Hypothalamus (tissue), 51 donors: ENCODE measurements at regions not wholly inside any gene's neighbourhood (a gene's known extent, or its start where the extent isn't known, plus 50 kb on each side); places are given as distances from the start of the nearest gene placed in this dataset.
"Not testable (repeated sequence)": the region's sequence is repeated elsewhere in the genome, so short reads cannot be mapped to it uniquely, and the experiment has no call there.

ENCODE experiments used
- DNase-seq, 51 donors: peaks; one replicate each; lab custom pipeline; 2025; lab: John Stamatoyannopoulos, UW

DNA sequence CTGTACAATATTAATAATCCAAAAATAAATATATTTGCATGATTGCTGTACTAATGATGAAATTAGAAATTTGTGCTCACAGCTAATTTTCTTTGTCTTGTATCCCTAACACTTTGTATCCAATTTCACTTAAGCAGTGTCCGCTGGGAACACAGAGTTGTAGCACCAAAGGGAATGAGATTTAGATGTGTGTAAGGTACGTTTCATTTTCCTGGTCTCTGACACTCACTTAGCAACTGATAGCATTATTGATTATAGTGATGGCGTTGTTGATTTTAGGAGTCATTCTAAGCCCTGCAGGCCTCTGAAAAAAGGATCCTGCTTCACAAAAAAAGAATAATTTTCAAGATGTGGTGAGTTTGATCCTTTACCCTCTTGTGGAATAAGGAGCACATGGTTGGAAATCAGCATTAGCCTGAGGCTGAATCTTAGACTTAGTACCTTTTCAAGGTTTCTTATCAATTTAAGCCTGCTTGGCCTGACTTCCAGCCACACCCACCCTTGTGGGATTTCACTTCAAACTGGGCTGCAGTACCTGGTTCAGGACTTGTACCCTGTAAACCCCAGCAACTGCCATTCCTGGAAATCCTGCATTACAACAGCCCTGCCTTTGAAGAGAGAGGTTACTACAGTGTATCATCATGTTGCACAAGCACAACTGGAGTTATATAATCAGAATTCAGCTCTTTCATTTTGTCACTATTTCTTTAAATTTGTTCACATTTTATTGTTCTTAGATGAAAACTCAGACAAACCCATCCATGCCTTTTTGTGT, 116.2 kb downstream of the RND3 start:
- no peak for DNase-seq

DNA sequence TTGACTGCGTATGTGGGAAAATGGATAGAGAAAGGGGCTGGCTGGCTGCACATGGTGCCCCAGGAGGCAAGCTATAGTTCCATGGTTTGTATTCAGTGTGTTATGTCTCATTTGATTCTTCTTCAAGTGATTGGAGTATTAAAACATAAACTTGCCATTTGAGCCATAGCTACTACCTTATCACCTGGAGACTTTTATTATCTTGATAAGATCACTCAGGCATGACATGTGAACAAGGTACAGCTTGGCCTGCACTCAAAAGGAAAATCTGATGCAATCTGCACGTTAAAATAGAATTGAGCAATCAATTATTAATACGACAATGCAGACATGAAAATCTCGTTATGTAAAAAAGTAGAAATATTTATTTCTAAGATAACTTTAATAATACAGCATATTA, 116.9 kb downstream of the RND3 start:
- DNase-seq = no peak

GRCh38 chr2:150369862-150370261, 117.6 kb downstream of the RND3 start:
- peak in 1 of 51 donors; percentile 1 for DNase-seq

DNA sequence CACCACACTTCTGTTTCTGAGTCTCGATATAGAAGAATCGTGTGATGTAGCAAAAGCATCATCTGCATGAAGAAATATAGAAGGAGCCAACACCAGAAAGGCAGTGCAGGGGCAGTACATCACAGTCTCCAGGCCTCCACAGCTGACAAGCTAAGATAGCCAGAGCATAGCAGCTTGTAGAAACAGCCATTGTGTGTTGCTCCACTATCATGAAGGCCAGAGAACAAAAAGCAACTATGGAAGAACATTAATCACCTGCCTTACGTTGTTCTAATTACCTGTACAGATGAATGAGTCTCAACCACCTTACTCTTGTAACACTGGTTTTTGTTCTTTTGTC, 129.0 kb downstream of the RND3 start:
- DNase-seq = no peak

DNA sequence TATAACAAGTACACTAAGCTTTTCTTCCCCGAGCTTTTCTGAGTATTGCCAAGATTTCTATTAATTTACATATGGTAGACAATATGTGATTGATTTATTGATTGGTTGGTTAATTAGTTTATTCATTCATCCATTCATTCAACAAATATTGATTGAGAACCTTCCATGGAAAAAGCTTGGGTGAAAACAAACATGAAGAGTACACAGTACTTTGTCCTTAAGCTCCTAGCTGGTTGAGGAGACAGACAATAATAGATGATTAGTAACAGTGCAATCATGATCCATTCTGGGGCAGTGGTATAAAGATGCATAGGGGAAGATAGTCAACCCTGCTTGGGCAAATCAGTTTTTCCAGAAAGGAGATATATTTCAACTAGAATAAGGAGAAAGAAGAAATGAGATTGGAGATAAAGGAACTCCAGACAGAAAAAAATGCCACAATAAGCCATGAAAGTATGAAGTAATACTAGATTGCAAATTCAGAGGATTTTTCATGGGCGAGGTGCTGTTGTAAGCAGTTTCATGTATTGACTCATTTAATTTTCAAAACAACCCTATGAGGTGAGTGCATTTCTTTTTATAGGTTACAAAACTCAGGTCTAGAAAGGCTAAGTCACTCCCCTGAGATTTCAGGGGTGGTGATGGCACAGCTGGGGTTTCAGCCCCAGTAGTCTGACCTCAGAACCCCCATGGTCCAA, 129.5 kb downstream of the RND3 start:
- DNase-seq = no peak

DNA sequence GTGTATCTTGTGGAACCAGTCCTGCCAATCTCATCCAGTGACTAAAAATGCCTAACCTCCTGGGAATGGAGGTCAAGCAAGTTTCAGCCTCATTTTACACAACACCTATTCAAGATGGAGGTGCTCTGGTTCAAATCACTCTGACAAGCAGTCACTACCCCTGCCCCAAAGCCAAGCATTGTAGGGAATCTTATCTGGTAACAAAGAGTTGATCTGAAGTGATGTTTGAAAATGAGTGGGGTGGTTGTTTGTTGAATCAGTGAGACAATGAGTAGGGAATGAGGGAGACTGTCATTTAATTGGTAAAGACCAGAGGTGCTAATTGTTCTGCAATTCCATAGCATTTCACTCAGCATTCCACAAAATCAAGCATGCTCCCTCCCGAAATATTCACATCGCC, 132.0 kb downstream of the RND3 start:
- no peak for DNase-seq

GRCh38 chr2:150353376-150353775, 134.1 kb downstream of the RND3 start:
- no peak for DNase-seq

GRCh38 chr2:150351922-150352321, 135.5 kb downstream of the RND3 start:
- DNase-seq = no peak

DNA sequence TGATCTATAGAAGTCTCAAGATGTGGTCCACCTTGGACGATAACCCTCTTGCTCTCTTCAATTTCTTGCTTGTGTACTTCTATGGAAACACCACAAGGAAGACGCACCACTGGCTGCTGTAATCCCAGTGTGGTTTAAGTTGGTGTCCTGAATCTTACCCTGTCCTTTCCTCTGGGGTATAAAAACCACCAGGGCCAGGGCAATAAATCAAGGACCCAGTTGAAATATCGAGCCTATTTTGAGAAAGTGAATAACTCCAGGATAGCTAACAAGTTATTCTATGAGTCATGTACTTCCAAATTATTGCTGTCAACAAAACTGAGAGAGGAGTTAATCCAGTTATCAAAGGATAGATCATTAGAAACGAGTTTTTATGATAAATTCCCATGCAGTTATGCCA, 137.0 kb downstream of the RND3 start:
- no peak for DNase-seq

DNA sequence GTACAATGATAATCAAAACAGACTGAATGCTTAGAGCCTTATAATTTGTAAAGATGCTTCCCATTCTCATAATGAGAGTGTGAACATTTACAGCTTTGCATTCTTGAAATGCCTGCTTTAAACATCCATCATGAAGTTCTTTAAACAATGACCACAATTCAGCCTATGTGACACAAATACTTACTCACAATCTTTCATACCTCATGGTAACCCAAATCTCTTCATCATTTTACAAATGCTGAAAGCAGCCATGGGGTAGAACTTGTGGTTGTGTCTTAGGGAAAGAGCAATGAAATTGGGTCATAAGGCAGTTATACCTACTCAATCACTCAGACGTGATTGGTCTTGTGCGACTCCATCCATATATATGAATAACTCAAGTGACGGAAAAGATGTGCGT, 140.7 kb downstream of the RND3 start:
- DNase-seq = no peak

DNA sequence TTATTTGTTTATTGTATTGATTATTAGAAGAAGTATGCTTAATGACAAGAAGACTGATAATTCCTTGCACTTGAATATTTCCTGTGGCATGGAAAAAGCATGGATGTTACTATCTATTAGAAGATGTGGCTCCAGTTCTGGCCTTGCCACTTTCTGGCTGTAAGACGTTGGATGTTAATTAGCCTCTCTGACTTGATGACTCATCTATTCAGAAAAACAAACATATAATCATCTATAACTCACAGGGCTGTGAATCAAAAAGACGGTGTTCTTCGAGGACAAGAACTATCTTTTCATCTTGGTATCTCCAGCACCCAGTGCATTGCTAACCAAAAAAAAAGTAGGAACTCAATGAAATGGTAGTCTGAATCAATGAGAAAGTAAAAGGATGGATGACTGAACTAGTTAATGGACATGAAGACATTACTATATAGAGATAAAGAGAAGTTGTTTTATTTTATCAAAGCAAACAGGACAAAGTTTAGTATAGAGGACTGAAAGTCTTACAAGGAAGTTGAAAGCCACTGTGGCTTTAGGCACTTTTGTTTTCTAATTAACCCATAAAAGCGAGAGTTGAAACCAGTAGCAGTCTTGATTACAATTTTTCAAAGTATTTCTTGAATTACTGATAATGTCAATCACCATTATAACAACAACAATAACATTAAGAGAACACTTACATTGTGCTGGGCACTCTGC, 145.3 kb downstream of the RND3 start:
- DNase-seq = no peak

DNA sequence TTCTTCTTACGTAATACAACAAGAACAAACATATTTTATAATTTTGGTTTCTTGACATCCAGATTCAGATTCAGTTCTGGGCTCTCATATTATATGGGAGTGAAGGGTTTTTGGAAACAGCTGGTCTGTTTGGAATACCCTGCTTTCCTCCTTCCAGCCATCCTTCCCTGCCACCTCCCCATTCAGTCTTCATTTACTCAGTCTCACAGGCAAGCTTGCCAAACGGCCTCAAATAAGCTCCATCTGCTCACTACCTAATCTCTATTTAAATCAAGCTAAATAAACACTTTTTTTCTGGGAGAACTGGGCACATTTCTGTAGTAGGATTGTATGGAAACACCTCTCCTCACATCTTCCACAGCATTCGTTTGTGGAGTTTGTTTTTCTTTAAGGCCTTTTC, 147.5 kb downstream of the RND3 start:
- no peak for DNase-seq

GRCh38 chr2:150339282-150339681, 148.2 kb downstream of the RND3 start:
- DNase-seq = no peak

GRCh38 chr2:150335596-150335995, 151.9 kb downstream of the RND3 start:
- no peak for DNase-seq

DNA sequence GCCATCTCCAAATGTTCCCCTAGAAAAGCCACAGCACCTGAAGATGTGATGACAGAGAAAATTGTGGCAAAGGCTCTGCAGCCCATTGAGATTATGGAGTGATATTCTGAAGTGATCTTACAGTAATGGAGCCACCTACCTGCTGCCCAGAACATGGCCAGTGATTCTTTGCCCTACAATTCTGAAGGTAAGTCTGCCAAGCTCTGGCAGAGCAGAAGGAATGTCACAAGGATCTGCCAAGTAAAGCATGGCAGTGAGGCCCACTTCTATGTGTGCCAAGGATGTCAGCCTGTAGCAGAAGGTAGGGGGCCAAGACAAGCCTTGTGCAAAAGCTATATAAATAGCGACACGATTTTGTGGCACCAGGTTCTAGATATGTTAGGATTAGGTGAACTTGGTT, 155.1 kb downstream of the RND3 start:
- DNase-seq = no peak

- peak in 22 of 51 donors; percentile 3 to 47 (median 18) for DNase-seq
Measured at GRCh38 chr2:150327564-150328489, 159.6 kb downstream of the RND3 start.

GRCh38 chr2:150325656-150326314, 161.7 kb downstream of the RND3 start:
- DNase-seq = no peak

DNA sequence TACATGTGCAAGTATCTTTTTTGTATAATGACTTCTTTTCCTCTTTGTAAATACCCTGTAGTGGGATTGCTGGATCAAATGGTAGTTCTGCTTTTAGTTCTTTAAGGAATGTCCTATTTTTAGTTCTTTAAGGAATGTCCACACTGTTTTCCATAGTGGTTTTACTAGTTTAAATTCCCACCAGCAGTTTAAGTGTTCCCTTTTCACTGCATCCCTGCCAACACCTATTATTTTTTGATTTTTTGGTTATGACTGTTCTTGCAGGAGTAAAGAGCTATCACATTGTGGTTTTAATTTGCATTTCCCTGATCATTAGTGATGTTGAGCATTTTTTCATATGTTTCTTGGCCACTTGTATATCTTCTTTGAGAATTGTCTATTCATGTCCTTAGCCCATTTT, 164.4 kb downstream of the RND3 start:
- not testable (repeated sequence) for DNase-seq

GRCh38 chr2:150320608-150321007, 166.9 kb downstream of the RND3 start:
- DNase-seq = no peak
